HT-29 (cell line): ENCODE measurements at regions not wholly inside any gene's neighbourhood (a gene's known extent, or its start where the extent isn't known, plus 50 kb on each side); places are given as distances from the start of the nearest gene placed in this dataset.
A peak's percentile ranks its signal among the peaks of the same experiment; 100 is the strongest.

Experiments used
- DNase-seq: peaks from one replicate; pipeline ENCODE4 v3.0.0-alpha.2; 2015; ENCODE audit warnings: low spot score

- no peak for DNase-seq
These were observed 589.7 kb downstream of the SPRY1 start for GRCh38 chr4:123986268-123986798.

- no peak for DNase-seq
These were observed 590.8 kb downstream of the SPRY1 start for GRCh38 chr4:123987408-123987807.

GRCh38 chr4:123990310-123990870 is 593.8 kb downstream of the SPRY1 start:
- DNase-seq: peak; percentile 20

- DNase-seq: no peak
These were observed 598.3 kb downstream of the SPRY1 start for GRCh38 chr4:123994917-123995316.

- DNase-seq: no peak
These were observed 599.3 kb downstream of the SPRY1 start for GRCh38 chr4:123995936-123996335.

- DNase-seq: peak; percentile 83
These were observed 600.3 kb downstream of the SPRY1 start for GRCh38 chr4:123996718-123997510.

- DNase-seq: no peak
These were observed 601.3 kb downstream of the SPRY1 start for GRCh38 chr4:123997776-123998449.

GRCh38 chr4:124000233-124000632 is 603.6 kb downstream of the SPRY1 start:
- no peak for DNase-seq

- DNase-seq: no peak
These were observed 619.2 kb downstream of the SPRY1 start for GRCh38 chr4:124015766-124016165.

- DNase-seq: no peak
These were observed 620.7 kb downstream of the SPRY1 start for GRCh38 chr4:124017185-124017785.

GRCh38 chr4:124018383-124019317 is 622.1 kb downstream of the SPRY1 start:
- peak; percentile 59 for DNase-seq

GRCh38 chr4:124019749-124020549 is 623.4 kb downstream of the SPRY1 start:
- no peak for DNase-seq

GRCh38 chr4:124025000-124025399 is 628.4 kb downstream of the SPRY1 start:
- DNase-seq: no peak

GRCh38 chr4:124025428-124025827 is 628.8 kb downstream of the SPRY1 start:
- DNase-seq: no peak

- no peak for DNase-seq
These were observed 631.6 kb downstream of the SPRY1 start for GRCh38 chr4:124028182-124028581.

GRCh38 chr4:124030147-124030546 is 633.6 kb downstream of the SPRY1 start:
- no peak for DNase-seq

- DNase-seq: no peak
These were observed 635.4 kb downstream of the SPRY1 start for GRCh38 chr4:124032035-124032434.

- DNase-seq: no peak
These were observed 638.9 kb downstream of the SPRY1 start for GRCh38 chr4:124035364-124036041.

- DNase-seq: no peak
These were observed 640.6 kb downstream of the SPRY1 start for GRCh38 chr4:124037236-124037635.

GRCh38 chr4:124044330-124044729 is 647.7 kb downstream of the SPRY1 start:
- DNase-seq: no peak
